PC-3 (cell line): ENCODE measurements at regions not wholly inside any gene's neighbourhood (a gene's known extent, or its start where the extent isn't known, plus 50 kb on each side); places are given as distances from the start of the nearest gene placed in this dataset.

ENCODE experiments used
- ATAC-seq: fragments of 200-7000 bp; cut with Tn5 transposase; 2 replicates; pipeline ENCODE4 v1.9.1; 2020; ENCODE audit warnings: mild to moderate bottlenecking, moderate library complexity
- BruUV-seq: library from RNA; stranded (reverse); fragments of 400-500 nt; replicated peaks from 2 replicates; lab custom pipeline; 2021; lab: Mats Ljungman, UMichigan
- CTCF ChIA-PET: fragments of 300-600 bp; sonication (Branson Sonifier 250); formaldehyde crosslinking; loops from one replicate; lab custom pipeline; 2022; ENCODE audit warnings: antibody characterized with exemption; lab: Charles Lee
- POLR2A ChIA-PET: fragments of 300-600 bp; sonication (Branson Sonifier 250); formaldehyde crosslinking; loops from one replicate; lab custom pipeline; 2022; ENCODE audit warnings: antibody characterized with exemption; ENCODE audit not compliant: unreplicated experiment; lab: Charles Lee
- DNase-seq: peaks from one replicate; pipeline ENCODE4 v3.0.0-alpha.2; 2015
- H2AFZ ChIP-seq: fragments of 300-600 bp; sonication (generic); 2 replicates; pipeline ENCODE4 v1.6.0; 2016; ENCODE audit warnings: antibody characterized with exemption, low read length
- H3F3A ChIP-seq: fragments of 300-600 bp; sonication (generic); one replicate; pipeline ENCODE4 v1.6.0; 2017; ENCODE audit warnings: antibody characterized with exemption, low read length, control low read depth, mild to moderate bottlenecking; ENCODE audit not compliant: unreplicated experiment
- H3K27ac ChIP-seq: fragments of 300-600 bp; sonication (generic); 2 replicates; pipeline ENCODE4 v1.5.1; 2016; ENCODE audit warnings: mild to moderate bottlenecking, low read length
- H3K27me3 ChIP-seq: fragments of 300-600 bp; sonication (generic); 2 replicates; pipeline ENCODE4 v1.6.1; 2016; ENCODE audit warnings: low read length, mixed read lengths
- H3K36me3 ChIP-seq: fragments of 300-600 bp; sonication (generic); 2 replicates; pipeline ENCODE4 v1.6.1; 2016; ENCODE audit warnings: low read depth, mixed run types, low read length, mixed read lengths
- H3K4me1 ChIP-seq: fragments of 300-600 bp; sonication (generic); 2 replicates; pipeline ENCODE4 v1.5.1; 2016; ENCODE audit warnings: low read length; ENCODE audit not compliant: insufficient read depth
- H3K4me2 ChIP-seq: fragments of 300-600 bp; sonication (generic); 2 replicates; pipeline ENCODE4 v1.6.0; 2016; ENCODE audit warnings: low read length
- H3K4me3 ChIP-seq: fragments of 300-600 bp; sonication (generic); 2 replicates; pipeline ENCODE4 v1.5.1; 2016; ENCODE audit warnings: mild to moderate bottlenecking, low read length, mixed read lengths
- H3K79me2 ChIP-seq: fragments of 300-600 bp; sonication (generic); 2 replicates; pipeline ENCODE4 v1.6.1; 2017; ENCODE audit warnings: low read length, mixed read lengths
- H3K9ac ChIP-seq: fragments of 300-600 bp; sonication (generic); 2 replicates; pipeline ENCODE4 v1.6.0; 2016; ENCODE audit warnings: mild to moderate bottlenecking, low read length
- H3K9me2 ChIP-seq: fragments of 300-600 bp; sonication (generic); replicated peaks from 2 replicates; pipeline ENCODE4 v1.6.1; 2016; ENCODE audit warnings: mixed run types, low read length, mixed read lengths
- H3K9me3 ChIP-seq: fragments of 300-600 bp; sonication (generic); 2 replicates; pipeline ENCODE4 v1.6.1; 2016; ENCODE audit warnings: low read length, mixed read lengths
- H4K20me1 ChIP-seq: fragments of 300-600 bp; sonication (generic); 2 replicates; pipeline ENCODE4 v1.6.1; 2016; ENCODE audit warnings: low read length, mixed read lengths
- EZH2 ChIP-seq: fragments of 300-600 bp; sonication (generic); IDR thresholded peaks from one replicate; pipeline ENCODE4 v1.6.1; 2017; ENCODE audit warnings: antibody characterized with exemption, mild to moderate bottlenecking, low read length; ENCODE audit not compliant: unreplicated experiment
- EZH2phosphoT487 ChIP-seq: fragments of 300-600 bp; sonication (generic); IDR thresholded peaks from 2 replicates; pipeline ENCODE4 v1.6.1; 2018; ENCODE audit warnings: mild to moderate bottlenecking, antibody characterized with exemption, low read length, borderline replicate concordance
- intact Hi-C: fragments of 100-400 bp; cut with micrococcal nuclease; formaldehyde crosslinking; loops from 2 replicates; pipeline ENCODE4 v1.9.0; 2023
- TF ChIP-seq, protein P1 (sequence below): fragments of 300-600 bp; sonication (generic); conservative IDR thresholded peaks from 2 replicates; pipeline ENCODE4 v1.5.1; 2017; ENCODE audit warnings: antibody characterized with exemption, low read depth, mild to moderate bottlenecking, low read length

DNA sequence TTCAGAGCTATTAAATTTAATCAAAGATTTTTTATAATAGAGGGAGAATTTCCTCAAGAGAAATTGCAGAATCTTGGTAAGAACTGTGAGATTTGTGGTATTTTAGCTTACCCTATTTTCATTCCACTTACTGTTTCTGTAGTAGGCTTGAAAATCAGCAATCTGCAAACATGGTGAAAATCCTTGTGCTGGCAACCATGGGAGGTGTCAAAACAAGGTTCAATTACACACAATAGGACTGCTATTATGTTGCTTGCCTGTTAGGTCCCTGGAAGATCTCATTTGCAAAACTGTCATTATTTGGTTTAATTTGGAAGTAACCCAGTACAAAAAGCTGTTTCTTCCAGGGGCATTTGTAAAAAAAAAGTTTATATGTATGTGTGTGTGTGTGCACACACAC is 662.8 kb upstream of the SLITRK6 start:
- Histone ChIP-seq H3K4me1 (no peaks in the 10 kb centered on the region), H3K9me2 (no peaks in the 10 kb centered on the region), H3K9me3 (no peaks in the 10 kb centered on the region), H3K4me2 (no peak overlapping the region), H3K9ac (no peak overlapping the region), H3K79me2 (no peaks in the 10 kb centered on the region), H3K27ac (no peak overlapping the region), H3K27me3 (no peaks in the 10 kb centered on the region), H3F3A (no peaks in the 10 kb centered on the region), H2AFZ (no peak overlapping the region), H4K20me1 (no peaks in the 10 kb centered on the region), H3K36me3 (no peaks in the 10 kb centered on the region), H3K4me3 (no peak overlapping the region)
- no TSS peak for BruUV-seq
- intact Hi-C loops = loop anchor here (10.0 kb wide), 2 partner anchors 273 to 813 kb away; no protein-coding TSS in a partner anchor
- ChIA-PET CTCF (no interaction called here), POLR2A (no interaction called here)
- no peak for DNase-seq
- no peak for ATAC-seq
- TF ChIP-seq, protein P1, sequence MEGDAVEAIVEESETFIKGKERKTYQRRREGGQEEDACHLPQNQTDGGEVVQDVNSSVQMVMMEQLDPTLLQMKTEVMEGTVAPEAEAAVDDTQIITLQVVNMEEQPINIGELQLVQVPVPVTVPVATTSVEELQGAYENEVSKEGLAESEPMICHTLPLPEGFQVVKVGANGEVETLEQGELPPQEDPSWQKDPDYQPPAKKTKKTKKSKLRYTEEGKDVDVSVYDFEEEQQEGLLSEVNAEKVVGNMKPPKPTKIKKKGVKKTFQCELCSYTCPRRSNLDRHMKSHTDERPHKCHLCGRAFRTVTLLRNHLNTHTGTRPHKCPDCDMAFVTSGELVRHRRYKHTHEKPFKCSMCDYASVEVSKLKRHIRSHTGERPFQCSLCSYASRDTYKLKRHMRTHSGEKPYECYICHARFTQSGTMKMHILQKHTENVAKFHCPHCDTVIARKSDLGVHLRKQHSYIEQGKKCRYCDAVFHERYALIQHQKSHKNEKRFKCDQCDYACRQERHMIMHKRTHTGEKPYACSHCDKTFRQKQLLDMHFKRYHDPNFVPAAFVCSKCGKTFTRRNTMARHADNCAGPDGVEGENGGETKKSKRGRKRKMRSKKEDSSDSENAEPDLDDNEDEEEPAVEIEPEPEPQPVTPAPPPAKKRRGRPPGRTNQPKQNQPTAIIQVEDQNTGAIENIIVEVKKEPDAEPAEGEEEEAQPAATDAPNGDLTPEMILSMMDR = no peak
- TF ChIP-seq EZH2 (no peak), EZH2phosphoT487 (no peak)

- ATAC-seq (peak; percentile 43; the same call in 1 of the 2 replicates), DNase-seq (peak; percentile 18)
- Histone ChIP-seq H3K4me3 (no peak overlapping the region), H3K27me3 (no peaks in the 10 kb centered on the region), H3K79me2 (no peaks in the 10 kb centered on the region), H3K9me3 (no peaks in the 10 kb centered on the region), H2AFZ (no peak overlapping the region), H3K4me1 (no peaks in the 10 kb centered on the region), H3K27ac (no peak overlapping the region), H3F3A (no peaks in the 10 kb centered on the region), H3K36me3 (no peaks in the 10 kb centered on the region), H3K4me2 (no peak overlapping the region), H4K20me1 (no peaks in the 10 kb centered on the region), H3K9ac (no peak overlapping the region), H3K9me2 (no peaks in the 10 kb centered on the region)
- intact Hi-C loops = loop anchor here (1.0 to 10.0 kb wide), 5 partner anchors 271 to 811 kb away; no protein-coding TSS in a partner anchor
- BruUV-seq = no TSS peak
- ChIA-PET POLR2A (no interaction called here), CTCF (no interaction called here)
- no peak for TF ChIP-seq EZH2
- no peak for TF ChIP-seq EZH2phosphoT487
- TF ChIP-seq, protein P1 = no peak; the same call in 1 of the 2 replicates
Measured at GRCh38 chr13:86464193-86464592, 665.0 kb upstream of the SLITRK6 start.

GRCh38 chr13:86474971-86475370 is 675.8 kb upstream of the SLITRK6 start:
- no peak overlapping the region for H3K4me3 ChIP-seq
- no peaks in the 10 kb centered on the region for H3K9me3 ChIP-seq
- H4K20me1 ChIP-seq = no peaks in the 10 kb centered on the region
- H3K27me3 ChIP-seq = no peaks in the 10 kb centered on the region
- H3K9me2 ChIP-seq = no peaks in the 10 kb centered on the region
- no peak overlapping the region for H3K27ac ChIP-seq
- no peaks in the 10 kb centered on the region for H3F3A ChIP-seq
- ChIA-PET CTCF (no interaction called here), POLR2A (no interaction called here)
- TF ChIP-seq EZH2phosphoT487 = no peak
- no peak for TF ChIP-seq EZH2
- TF ChIP-seq, protein P1 = no peak
- ATAC-seq (no peak), DNase-seq (no peak)
- no peaks in the 10 kb centered on the region for H3K79me2 ChIP-seq
- H3K9ac ChIP-seq = no peak overlapping the region
- H3K4me2 ChIP-seq = no peak overlapping the region
- no peak overlapping the region for H2AFZ ChIP-seq
- H3K4me1 ChIP-seq = no peaks in the 10 kb centered on the region
- no TSS peak for BruUV-seq
- intact Hi-C loops = no loop called here
- no peaks in the 10 kb centered on the region for H3K36me3 ChIP-seq
